ENCODE measurements at regions not wholly inside any gene's neighbourhood (a gene's known extent, or its start where the extent isn't known, plus 50 kb on each side); places are given as distances from the start of the nearest gene placed in this dataset.
"Not testable (repeated sequence)": the region's sequence is repeated elsewhere in the genome, so short reads cannot be mapped to it uniquely, and the experiment has no call there.

DNA sequence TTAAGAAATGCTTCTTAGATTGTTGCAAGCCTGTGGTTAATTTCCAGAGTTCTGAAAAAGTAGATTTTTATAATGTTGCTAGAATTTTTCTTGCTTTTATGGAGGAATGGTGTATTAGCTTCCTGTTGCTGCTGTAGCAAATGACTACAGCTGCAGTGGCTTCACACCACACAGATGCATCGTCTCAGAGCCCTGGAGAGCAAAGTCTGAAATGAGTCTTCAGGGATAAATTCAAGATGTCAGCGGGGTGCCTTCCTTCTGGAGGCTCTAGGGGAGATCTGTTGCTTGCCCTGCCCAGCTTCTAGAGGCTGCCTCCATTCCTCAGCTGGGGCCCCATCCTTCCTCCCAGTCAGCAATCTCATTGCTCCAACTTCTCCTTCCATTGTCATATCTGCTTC, 187.8 kb downstream of the ZNF516 start:
- DNase-seq (ENCODE audit: low spot score), result no peak

GRCh38 chr18:76306685-76307292, 188.3 kb downstream of the ZNF516 start:
- no peak for DNase-seq (ENCODE audit: low spot score)

GRCh38 chr18:76285866-76286265, 209.2 kb downstream of the ZNF516 start:
- DNase-seq (ENCODE audit: low spot score), result no peak

DNA sequence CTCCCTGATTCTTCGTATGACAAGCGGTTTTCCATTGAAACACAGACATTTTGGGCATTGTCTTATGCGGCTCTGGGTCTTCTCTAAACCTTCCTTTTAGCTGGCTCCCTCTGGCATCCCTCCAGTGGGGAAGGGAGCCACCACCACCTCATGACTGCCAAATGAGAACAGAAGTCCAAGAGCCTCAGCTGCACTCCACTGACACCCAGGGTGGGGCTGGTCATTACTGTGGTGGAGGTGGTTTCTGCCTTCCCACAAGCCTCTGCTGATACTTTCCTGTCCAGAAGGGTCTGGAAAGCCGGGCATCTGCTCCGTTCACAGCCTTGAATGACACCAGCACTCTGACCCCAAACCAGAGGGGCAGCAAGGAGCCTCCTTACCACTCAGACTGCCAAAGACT, 213.5 kb downstream of the ZNF516 start:
- no peak for DNase-seq (ENCODE audit: low spot score)

- no peak for DNase-seq (ENCODE audit: low spot score)
Measured at GRCh38 chr18:76277801-76278200, 217.2 kb downstream of the ZNF516 start.

DNA sequence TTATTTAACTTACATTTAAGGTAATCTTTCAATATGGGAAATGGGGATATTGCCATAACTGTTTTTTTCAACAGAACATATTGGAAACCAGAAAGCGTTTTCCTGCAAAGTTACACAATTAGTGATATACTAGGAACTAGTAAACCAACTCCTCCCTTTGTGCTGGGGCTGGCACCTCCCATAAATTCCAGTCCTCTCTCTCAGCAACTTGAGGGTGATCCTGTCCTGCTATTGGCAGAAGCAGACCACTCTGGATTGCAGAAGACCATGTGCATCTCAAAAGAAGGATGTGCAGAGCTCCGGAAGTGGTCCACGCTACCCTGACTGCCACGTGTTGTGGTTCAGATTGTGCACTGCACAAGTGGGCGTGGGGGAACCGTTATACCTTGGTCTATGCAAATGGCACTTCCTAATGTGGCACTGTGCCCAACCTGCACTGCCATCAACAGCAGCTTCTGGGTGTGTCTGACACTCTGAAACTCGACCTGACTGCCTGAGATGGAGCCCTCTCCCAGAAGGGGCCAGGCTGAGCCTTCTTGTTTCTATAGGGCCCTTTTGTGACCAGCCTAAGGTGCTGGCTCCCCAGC, 219.2 kb downstream of the ZNF516 start:
- no peak for DNase-seq (ENCODE audit: low spot score)

DNA sequence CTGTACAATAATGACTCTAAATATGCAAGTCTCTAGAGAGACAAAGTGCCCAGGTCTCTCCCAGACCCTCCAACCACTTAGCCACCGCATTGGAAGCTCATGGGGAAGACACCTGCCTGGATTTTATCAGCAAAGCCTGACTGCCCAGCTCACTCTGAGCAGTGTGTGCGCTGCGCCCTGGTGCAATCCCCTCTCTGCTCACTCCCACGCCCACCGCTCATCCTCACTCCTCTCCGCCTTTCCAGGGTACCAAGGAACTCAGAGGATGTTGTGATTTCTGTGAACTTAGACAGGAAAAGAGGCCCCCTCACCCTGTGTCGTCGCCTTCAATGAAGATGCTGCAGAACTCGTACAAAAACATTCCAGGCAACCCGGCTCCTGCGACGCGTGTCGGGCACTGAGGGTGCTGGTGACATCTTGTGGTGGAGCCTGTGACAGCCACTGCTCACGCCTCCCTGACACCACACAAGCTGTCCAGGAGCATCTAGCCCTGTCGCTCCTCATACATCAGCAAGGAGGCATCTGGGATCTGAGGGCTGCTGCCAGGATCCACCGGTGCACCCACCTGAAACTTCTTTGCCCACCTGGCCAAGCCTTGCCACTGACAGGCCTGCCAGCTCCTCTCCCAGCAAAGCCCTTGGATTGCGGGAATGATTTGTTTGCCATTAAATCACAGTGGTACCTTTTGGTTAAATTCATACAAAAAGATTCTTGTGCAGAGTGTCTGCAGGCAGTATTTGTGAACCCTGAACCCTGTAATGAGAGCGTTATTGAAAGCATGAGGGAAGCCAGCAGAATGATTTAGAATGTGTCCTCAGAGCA, 220.4 kb downstream of the ZNF516 start:
- peak; percentile 40 for DNase-seq (ENCODE audit: low spot score)

DNA sequence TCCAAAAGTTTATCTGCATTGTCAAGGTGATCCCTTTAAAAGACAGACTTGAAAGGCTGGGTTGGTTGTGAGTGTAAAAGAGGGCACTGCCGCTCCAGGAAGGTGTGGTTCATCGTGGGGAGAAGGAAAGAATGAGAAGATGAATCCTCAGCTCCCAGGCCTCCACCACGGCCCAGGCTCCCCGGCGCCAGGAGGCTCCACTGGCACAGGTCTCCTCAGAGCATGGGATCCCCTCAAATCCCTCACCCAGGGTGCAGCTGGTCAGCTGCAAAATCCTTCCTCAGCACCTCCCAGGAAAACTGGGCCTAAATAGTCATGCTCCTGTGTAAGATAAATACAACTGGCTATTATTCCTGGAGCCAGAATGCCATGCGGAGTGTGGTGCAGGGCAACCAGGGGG, 221.1 kb downstream of the ZNF516 start:
- DNase-seq (ENCODE audit: low spot score), result no peak

DNA sequence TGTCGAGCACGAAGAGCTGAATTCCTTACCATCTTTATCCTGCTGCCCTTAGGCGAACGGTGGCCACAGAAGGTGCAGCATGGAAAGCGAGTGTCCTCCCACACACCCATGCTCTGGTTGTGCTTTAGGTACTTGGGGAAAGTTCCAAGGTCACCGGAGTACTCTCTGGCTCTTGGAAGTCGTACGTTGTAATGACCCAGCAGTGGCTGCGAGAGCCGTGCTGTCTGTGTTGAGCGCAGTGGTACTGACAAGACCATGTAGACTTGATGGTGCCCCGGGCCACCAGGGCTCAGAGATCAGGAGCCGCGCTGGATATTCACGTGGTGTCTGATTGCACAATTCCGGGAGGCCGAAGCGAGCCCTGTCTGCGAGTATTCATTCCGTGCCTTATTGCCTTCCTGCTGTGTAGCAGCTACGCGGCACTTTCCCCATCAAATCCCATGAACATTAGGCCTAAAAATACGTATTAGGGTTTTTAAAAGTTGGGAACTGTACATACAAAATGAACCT, 222.0 kb downstream of the ZNF516 start:
- no peak for DNase-seq (ENCODE audit: low spot score)

DNA sequence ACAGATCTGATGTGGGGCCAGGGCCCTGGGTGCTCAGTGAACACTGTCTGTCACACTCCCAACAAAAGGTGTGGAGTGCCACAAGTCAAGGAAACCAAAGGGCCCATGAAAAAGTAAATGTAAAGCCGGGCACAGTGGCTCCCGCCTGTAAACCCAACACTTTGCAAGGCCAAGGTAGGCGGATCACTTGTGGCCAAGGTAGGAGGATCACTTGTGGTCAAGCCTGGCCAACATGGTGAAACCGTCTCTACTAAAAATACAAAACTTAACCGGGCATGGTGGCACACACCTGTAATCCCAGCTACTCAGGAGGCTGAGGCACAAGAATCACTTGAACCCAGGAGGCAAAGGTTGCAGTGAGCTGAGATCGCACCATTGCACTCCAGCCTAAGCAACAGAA, 227.6 kb downstream of the ZNF516 start:
- not testable (repeated sequence) for DNase-seq (ENCODE audit: low spot score)

DNA sequence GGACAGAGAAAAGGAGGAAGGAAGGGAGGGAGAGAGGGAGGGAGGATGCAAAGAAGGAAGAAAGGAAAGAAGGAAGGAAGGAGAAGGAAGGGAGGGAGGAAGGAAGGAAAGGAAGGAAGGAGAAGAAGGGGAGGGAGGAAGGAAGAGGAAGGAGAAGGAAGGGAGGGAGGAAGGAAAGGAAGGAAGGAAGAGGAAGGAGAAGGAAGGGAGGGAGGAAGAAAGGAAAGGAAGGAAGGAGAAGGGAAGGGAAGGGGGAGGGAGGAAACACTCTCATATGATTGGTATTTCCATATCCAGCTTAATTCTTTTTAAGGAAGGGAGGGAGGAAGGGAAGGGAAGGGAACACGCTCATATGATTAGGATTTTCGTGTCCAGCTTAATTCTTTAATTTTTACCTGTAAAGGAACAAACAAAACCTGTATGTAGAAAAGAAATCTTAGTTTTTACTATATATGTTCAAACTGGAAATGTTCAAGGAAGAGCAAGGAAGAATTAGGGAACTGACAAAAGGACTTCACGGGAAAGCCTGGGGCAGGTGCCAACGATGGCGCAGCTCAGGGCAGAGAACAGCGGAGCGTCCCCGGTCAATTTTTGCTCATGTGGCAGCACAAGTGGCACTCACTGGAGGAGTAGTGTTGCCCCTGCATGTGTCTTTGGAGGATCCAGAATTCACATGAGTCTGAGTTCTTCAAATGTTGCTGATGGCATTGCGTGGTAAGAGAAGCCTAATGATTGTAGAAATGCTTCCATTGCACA, 228.6 kb downstream of the ZNF516 start:
- DNase-seq (ENCODE audit: low spot score), result no peak

GRCh38 chr18:76265497-76266235, 229.4 kb downstream of the ZNF516 start:
- no peak for DNase-seq (ENCODE audit: low spot score)

- DNase-seq (ENCODE audit: low spot score), result no peak
Measured at GRCh38 chr18:76264876-76265250, 230.2 kb downstream of the ZNF516 start.

- no peak for DNase-seq (ENCODE audit: low spot score)
Measured at GRCh38 chr18:76264198-76264875, 230.7 kb downstream of the ZNF516 start.

DNA sequence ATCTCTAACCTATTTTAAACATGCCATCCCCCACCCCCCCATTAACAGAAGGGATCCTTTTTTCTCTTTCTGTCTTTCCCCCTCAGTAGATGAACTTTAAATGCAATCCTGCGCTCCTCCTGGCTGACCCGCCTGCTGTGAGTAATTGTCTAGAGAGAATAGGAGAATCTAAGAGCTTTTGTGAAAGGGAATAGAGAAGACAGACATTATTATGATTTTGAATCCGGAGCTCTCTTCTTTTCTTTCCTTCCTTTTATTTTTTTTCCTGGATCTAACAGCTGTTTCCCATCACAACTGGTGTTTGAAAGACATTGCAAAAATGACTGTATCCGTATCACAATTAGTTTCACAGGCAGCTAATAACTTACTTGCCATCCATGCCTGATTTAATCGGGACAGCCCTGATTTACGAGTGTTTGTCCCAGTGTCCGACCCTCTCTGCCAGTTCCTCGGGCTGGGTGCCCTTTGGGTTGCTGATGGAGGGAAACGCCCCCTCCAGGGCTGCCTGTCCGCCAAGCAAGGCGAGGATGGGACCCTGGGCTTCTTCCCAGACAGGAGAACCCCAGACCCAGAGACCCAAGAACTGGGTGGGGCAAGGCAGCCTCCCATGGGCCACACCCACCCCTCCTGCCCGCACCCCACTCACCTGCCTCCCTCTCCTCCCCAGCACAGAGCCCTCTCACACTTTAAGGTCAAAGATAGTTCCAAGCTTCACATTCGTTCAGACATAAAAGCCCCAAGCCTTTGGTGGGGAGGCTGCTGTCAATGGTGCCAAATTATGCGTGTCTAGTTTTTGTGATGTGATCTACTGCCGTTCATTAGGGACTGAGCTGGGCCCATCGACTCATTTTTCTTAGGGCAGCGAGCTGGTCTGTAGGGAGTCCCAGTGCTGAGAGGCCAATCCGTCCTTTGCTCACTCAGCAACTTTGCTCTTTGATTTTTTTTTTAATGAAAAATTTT, 231.7 kb downstream of the ZNF516 start:
- no peak for DNase-seq (ENCODE audit: low spot score)

DNA sequence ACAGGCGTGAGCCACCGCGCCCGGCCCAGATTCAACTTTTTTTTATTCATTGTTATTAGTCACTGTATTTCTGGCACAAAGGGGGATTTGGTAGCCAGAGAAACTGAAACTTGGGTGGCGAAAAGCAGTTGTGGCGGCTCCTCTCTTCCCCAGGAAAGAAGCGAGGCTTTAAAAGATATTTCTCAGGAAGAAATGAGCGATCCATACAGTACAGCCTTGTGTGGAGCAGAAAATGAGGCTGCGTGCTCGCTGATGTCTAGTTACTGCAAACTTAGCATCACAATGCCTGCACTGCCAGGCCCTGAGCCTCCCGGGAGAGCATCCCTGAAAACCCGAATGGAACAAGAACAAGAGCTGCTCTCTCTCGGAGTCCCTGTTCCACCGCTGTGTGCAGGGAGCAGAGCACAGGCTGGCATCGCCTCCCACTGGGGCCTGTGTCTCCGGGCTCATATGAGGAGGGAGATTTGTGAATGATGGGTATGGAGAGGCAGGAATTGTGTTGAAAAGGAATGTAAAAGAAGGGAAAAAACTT, 234.0 kb downstream of the ZNF516 start:
- DNase-seq (ENCODE audit: low spot score), result no peak

- no peak for DNase-seq (ENCODE audit: low spot score)
Measured at GRCh38 chr18:76259711-76260110, 235.3 kb downstream of the ZNF516 start.

- no peak for DNase-seq (ENCODE audit: low spot score)
Measured at GRCh38 chr18:76259096-76259495, 235.9 kb downstream of the ZNF516 start.

DNA sequence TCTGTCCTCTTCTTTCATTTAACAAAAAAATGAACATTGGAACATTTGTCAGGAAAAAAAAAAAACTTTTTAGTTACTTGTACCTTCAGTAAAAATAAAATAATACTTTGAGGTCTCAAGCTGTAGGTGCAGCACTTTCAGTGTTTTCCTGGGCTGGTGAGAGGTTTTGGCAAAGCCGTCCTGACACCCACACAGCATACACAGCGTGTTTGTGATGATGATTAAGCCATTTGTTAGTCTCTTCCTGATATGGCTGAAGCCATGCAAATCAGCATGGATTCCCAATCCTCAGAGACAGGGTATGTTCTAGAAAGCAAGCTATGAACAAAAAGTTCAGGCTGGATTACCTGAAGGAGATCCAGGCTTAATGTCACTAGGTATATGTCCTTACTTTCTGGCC, 236.8 kb downstream of the ZNF516 start:
- DNase-seq (ENCODE audit: low spot score), result no peak
